ENCODE measurements at regions not wholly inside any gene's neighbourhood (a gene's known extent, or its start where the extent isn't known, plus 50 kb on each side); places are given as distances from the start of the nearest gene placed in this dataset.

DNA sequence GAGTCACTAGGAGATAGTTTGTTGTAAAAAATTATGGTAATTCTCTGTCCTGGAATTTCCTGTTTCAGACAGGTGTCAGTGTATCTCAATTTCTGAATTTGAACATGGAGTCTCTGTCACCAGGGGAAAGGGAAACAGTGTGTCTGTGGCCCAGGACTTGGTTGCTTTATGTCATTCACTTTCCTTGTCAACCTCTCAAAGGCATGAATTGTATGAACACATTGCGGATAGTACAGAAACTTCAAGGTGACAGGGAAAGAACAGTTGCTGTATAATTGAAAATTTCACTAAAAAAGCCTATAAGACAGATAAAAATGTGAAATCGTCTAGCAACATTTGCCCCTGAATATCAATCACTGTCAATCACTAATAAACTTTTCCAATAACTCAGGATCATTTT, 175.0 kb upstream of the DPH6 start:
- no peak for FAIRE-seq
- Histone ChIP-seq H3K9me3 (replicated peaks; ENCODE audit: control insufficient read depth, insufficient read depth, low read length) (no peaks in the 10 kb centered on the region), H3K4me3 (no peak overlapping the region), H3K27me3 (replicated peaks in 1 of 2; ENCODE audit: control insufficient read depth in 2 of 2, insufficient read depth in 2 of 2, low read length in 1 of 2) (no peaks in the 10 kb centered on the region; a peak in 1 of 4 replicates), H4K20me1 (ENCODE audit: control insufficient read depth, insufficient read depth) (no peaks in the 10 kb centered on the region), H3K4me2 (ENCODE audit: control insufficient read depth, insufficient read depth) (no peak overlapping the region), H3K4me1 (ENCODE audit: control insufficient read depth, insufficient read depth, low read length) (no peaks in the 10 kb centered on the region), H3K36me3 (ENCODE audit: control insufficient read depth in 2 of 2, insufficient read depth in 2 of 2, low read length in 1 of 2) (no peaks in the 10 kb centered on the region), H2AFZ (ENCODE audit: control insufficient read depth, low read depth, low read length) (no peak overlapping the region), H3K9ac (ENCODE audit: control insufficient read depth, insufficient read depth, low read length) (no peak overlapping the region), H3K79me2 (ENCODE audit: control insufficient read depth, insufficient read depth, low read length) (no peaks in the 10 kb centered on the region), H3K27ac (ENCODE audit: control insufficient read depth, insufficient read depth) (no peak overlapping the region)
- intact Hi-C loops (cut with micrococcal nuclease; ENCODE audit: unreplicated experiment) = no loop called here
- TF ChIP-seq TCF3 (IDR thresholded peaks at IDR 0.05; ENCODE audit: borderline replicate concordance, insufficient read depth, low read depth, low read length) (no peak), EZH2 (IDR thresholded peaks at IDR 0.05; ENCODE audit: borderline replicate concordance, control insufficient read depth, low read depth, low read length) (no peak)
- BruUV-seq (replicated peaks) = no TSS peak
- ATAC-seq = no peak
- in situ Hi-C loops (cut with MboI) = no loop called here
- POLR2A ChIA-PET = no interaction called here
- SMC1A ChIA-PET (ENCODE audit: uncharacterized antibody, unreplicated experiment) = no interaction called here
- no peak for DNase-seq (ENCODE audit: low read depth, low spot score)
- CTCF ChIA-PET = no interaction called here
- whole genome bisulfite sequencing (ENCODE audit: insufficient coverage, insufficient replicate concordance, low lambda C conversion rate, missing lambda C conversion rate) = 38% methylated on average over 2 of the region's 2 CpGs
- RAD21 ChIA-PET (ENCODE audit: unreplicated experiment) = no interaction called here

DNA sequence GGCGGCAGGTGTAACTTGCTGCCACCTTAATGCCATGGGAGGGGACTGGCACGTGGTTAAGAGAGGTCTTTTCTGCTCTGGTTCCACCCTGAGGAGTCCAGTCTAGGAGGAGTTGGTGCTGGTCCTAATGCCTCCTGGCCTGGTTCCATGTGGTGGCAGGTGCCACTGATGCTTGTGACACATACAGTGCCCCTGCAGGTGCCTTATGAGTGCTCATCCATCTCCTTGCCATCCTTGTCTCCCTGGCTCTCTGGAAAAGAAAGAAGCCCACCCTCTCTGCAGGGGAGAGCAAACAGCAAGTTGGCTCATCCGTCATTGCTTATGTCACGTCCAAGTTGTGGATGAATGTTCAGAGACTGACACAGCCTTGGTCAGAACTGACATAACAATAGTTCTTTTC, 175.8 kb upstream of the DPH6 start:
- no peaks in the 10 kb centered on the region for H3K9me3 ChIP-seq (replicated peaks; ENCODE audit: control insufficient read depth, insufficient read depth, low read length)
- no peak overlapping the region for H3K4me3 ChIP-seq
- no peaks in the 10 kb centered on the region; a peak in 1 of 4 replicates for H3K27me3 ChIP-seq (replicated peaks in 1 of 2; ENCODE audit: control insufficient read depth in 2 of 2, insufficient read depth in 2 of 2, low read length in 1 of 2)
- in situ Hi-C loops (cut with MboI) (no loop called here), intact Hi-C loops (cut with micrococcal nuclease; ENCODE audit: unreplicated experiment) (no loop called here)
- ATAC-seq (no peak), FAIRE-seq (no peak), DNase-seq (ENCODE audit: low read depth, low spot score) (no peak)
- 34% methylated on average over 4 of the region's 4 CpGs for WGBS (ENCODE audit: insufficient coverage, insufficient replicate concordance, low lambda C conversion rate, missing lambda C conversion rate)
- RAD21 ChIA-PET (ENCODE audit: unreplicated experiment) = no interaction called here
- H2AFZ ChIP-seq (ENCODE audit: control insufficient read depth, low read depth, low read length) = no peak overlapping the region
- SMC1A ChIA-PET (ENCODE audit: uncharacterized antibody, unreplicated experiment) = no interaction called here
- TF ChIP-seq NR2F1 (conservative IDR thresholded peaks at IDR 0.05) = no peak
- TF ChIP-seq, protein P1, sequence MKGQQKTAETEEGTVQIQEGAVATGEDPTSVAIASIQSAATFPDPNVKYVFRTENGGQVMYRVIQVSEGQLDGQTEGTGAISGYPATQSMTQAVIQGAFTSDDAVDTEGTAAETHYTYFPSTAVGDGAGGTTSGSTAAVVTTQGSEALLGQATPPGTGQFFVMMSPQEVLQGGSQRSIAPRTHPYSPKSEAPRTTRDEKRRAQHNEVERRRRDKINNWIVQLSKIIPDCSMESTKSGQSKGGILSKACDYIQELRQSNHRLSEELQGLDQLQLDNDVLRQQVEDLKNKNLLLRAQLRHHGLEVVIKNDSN (IDR thresholded peaks at IDR 0.05; ENCODE audit: borderline replicate concordance, extremely low read length, insufficient read depth, low read depth, low read length) = no peak
- TF ChIP-seq ZNF207 (IDR thresholded peaks at IDR 0.05; ENCODE audit: borderline replicate concordance) = no peak
- no peak for TF ChIP-seq HDGF (IDR thresholded peaks at IDR 0.05)
- no peak for TF ChIP-seq MTA2 (IDR thresholded peaks at IDR 0.05; ENCODE audit: low read depth)
- no peak for TF ChIP-seq PAX8 (IDR thresholded peaks at IDR 0.05)
- TF ChIP-seq EED (IDR thresholded peaks at IDR 0.05; ENCODE audit: low read depth) = no peak
- no peak for TF ChIP-seq ATF7 (IDR thresholded peaks at IDR 0.05; ENCODE audit: low read depth)
- no peak for TF ChIP-seq SMAD5 (IDR thresholded peaks at IDR 0.05; ENCODE audit: low read depth)
- no peak for TF ChIP-seq TAF1 (IDR thresholded peaks at IDR 0.05; ENCODE audit: borderline replicate concordance, low read depth, low read length)
- TF ChIP-seq, protein P2, sequence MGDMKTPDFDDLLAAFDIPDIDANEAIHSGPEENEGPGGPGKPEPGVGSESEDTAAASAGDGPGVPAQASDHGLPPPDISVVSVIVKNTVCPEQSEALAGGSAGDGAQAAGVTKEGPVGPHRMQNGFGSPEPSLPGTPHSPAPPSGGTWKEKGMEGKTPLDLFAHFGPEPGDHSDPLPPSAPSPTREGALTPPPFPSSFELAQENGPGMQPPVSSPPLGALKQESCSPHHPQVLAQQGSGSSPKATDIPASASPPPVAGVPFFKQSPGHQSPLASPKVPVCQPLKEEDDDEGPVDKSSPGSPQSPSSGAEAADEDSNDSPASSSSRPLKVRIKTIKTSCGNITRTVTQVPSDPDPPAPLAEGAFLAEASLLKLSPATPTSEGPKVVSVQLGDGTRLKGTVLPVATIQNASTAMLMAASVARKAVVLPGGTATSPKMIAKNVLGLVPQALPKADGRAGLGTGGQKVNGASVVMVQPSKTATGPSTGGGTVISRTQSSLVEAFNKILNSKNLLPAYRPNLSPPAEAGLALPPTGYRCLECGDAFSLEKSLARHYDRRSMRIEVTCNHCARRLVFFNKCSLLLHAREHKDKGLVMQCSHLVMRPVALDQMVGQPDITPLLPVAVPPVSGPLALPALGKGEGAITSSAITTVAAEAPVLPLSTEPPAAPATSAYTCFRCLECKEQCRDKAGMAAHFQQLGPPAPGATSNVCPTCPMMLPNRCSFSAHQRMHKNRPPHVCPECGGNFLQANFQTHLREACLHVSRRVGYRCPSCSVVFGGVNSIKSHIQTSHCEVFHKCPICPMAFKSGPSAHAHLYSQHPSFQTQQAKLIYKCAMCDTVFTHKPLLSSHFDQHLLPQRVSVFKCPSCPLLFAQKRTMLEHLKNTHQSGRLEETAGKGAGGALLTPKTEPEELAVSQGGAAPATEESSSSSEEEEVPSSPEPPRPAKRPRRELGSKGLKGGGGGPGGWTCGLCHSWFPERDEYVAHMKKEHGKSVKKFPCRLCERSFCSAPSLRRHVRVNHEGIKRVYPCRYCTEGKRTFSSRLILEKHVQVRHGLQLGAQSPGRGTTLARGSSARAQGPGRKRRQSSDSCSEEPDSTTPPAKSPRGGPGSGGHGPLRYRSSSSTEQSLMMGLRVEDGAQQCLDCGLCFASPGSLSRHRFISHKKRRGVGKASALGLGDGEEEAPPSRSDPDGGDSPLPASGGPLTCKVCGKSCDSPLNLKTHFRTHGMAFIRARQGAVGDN (IDR thresholded peaks at IDR 0.05) = no peak
- H3K36me3 ChIP-seq (ENCODE audit: control insufficient read depth in 2 of 2, insufficient read depth in 2 of 2, low read length in 1 of 2) = no peaks in the 10 kb centered on the region
- no peaks in the 10 kb centered on the region for H3K4me1 ChIP-seq (ENCODE audit: control insufficient read depth, insufficient read depth, low read length)
- no peaks in the 10 kb centered on the region for H3K79me2 ChIP-seq (ENCODE audit: control insufficient read depth, insufficient read depth, low read length)
- POLR2A ChIA-PET = no interaction called here
- BruUV-seq (replicated peaks) = no TSS peak
- no peak overlapping the region for H3K4me2 ChIP-seq (ENCODE audit: control insufficient read depth, insufficient read depth)
- H3K9ac ChIP-seq (ENCODE audit: control insufficient read depth, insufficient read depth, low read length) = no peak overlapping the region
- H3K27ac ChIP-seq (ENCODE audit: control insufficient read depth, insufficient read depth) = no peak overlapping the region
- CTCF ChIA-PET = no interaction called here
- H4K20me1 ChIP-seq (ENCODE audit: control insufficient read depth, insufficient read depth) = no peaks in the 10 kb centered on the region

Data from GM12878 (cell line).